HG03575 (cell line): ENCODE measurements at regions not wholly inside any gene's neighbourhood (a gene's known extent, or its start where the extent isn't known, plus 50 kb on each side); places are given as distances from the start of the nearest gene placed in this dataset.

Source experiments
- ATAC-seq: cut with Tn5 transposase; IDR thresholded peaks from one replicate; pipeline ENCODE4 v1.9.1; 2021; ENCODE audit not compliant: unreplicated experiment, insufficient number of reproducible peaks, low FRiP score; ENCODE audit errors: extremely low read depth

- no peak for ATAC-seq
These were observed 535.8 kb downstream of the TENT5A start for GRCh38 chr6:81216668-81217067.

GRCh38 chr6:81215092-81215432 is 537.4 kb downstream of the TENT5A start:
- ATAC-seq: no peak

GRCh38 chr6:81214414-81215091 is 537.9 kb downstream of the TENT5A start:
- ATAC-seq: no peak

- no peak for ATAC-seq
These were observed 547.8 kb downstream of the TENT5A start for GRCh38 chr6:81204731-81205130.

- no peak for ATAC-seq
These were observed 558.1 kb downstream of the TENT5A start for GRCh38 chr6:81194374-81194773.

GRCh38 chr6:81172056-81172740 is 580.3 kb downstream of the TENT5A start:
- ATAC-seq: no peak

GRCh38 chr6:81169166-81169565 is 583.3 kb downstream of the TENT5A start:
- ATAC-seq: no peak

GRCh38 chr6:81166770-81167169 is 585.7 kb downstream of the TENT5A start:
- ATAC-seq: no peak

- no peak for ATAC-seq
These were observed 593.5 kb downstream of the TENT5A start for GRCh38 chr6:81158956-81159355.

GRCh38 chr6:81148751-81149150 is 603.7 kb downstream of the TENT5A start:
- no peak for ATAC-seq

GRCh38 chr6:81145506-81145905 is 607.0 kb downstream of the TENT5A start:
- no peak for ATAC-seq

- no peak for ATAC-seq
These were observed 608.1 kb downstream of the TENT5A start for GRCh38 chr6:81144346-81144745.

- ATAC-seq: no peak
These were observed 614.2 kb downstream of the TENT5A start for GRCh38 chr6:81138236-81138635.

- no peak for ATAC-seq
These were observed 621.5 kb downstream of the TENT5A start for GRCh38 chr6:81130969-81131368.

- no peak for ATAC-seq
These were observed 622.4 kb downstream of the TENT5A start for GRCh38 chr6:81130061-81130460.

GRCh38 chr6:81128671-81129070 is 623.8 kb downstream of the TENT5A start:
- no peak for ATAC-seq

GRCh38 chr6:81126150-81126549 is 626.3 kb downstream of the TENT5A start:
- no peak for ATAC-seq

- no peak for ATAC-seq
These were observed 632.2 kb downstream of the TENT5A start for GRCh38 chr6:81120280-81120679.

GRCh38 chr6:81105998-81106397 is 646.5 kb downstream of the TENT5A start:
- no peak for ATAC-seq

- no peak for ATAC-seq
These were observed 654.2 kb downstream of the TENT5A start for GRCh38 chr6:81098109-81098814.
